Fibroblast of lung (primary cell): ENCODE measurements at regions not wholly inside any gene's neighbourhood (a gene's known extent, or its start where the extent isn't known, plus 50 kb on each side); places are given as distances from the start of the nearest gene placed in this dataset.
A peak's percentile ranks its signal among the peaks of the same experiment; 100 is the strongest.

Experiments
- DNase-seq, 2 donors: peaks; one replicate each; pipeline versions ENCODE4 v3.0.0 to v3.0.0-alpha.2; 2010; ENCODE audit warnings: low read depth in 2 of 2
- H2AFZ ChIP-seq: 2 replicates; pipeline ENCODE4 v1.5.1; 2012; ENCODE audit warnings: low read length, control low read depth, inconsistent platforms
- H3K27ac ChIP-seq: 2 replicates; pipeline ENCODE4 v1.5.1; 2011; ENCODE audit warnings: low read length, control low read depth; ENCODE audit not compliant: insufficient read depth
- H3K27me3 ChIP-seq: 2 replicates; pipeline ENCODE4 v1.5.1; 2011; ENCODE audit warnings: mild to moderate bottlenecking, low read length; ENCODE audit not compliant: control insufficient read depth, insufficient read depth
- H3K36me3 ChIP-seq: 2 replicates; pipeline ENCODE4 v1.5.1; 2011; ENCODE audit warnings: low read length; ENCODE audit not compliant: control insufficient read depth, insufficient read depth
- H3K4me1 ChIP-seq: 2 replicates; pipeline ENCODE4 v1.5.1; 2011; ENCODE audit warnings: low read length; ENCODE audit not compliant: control insufficient read depth, insufficient read depth; ENCODE audit errors: extremely low read depth
- H3K4me2 ChIP-seq: 2 replicates; pipeline ENCODE4 v1.5.1; 2011; ENCODE audit warnings: low read length, control low read depth; ENCODE audit not compliant: insufficient read depth; ENCODE audit errors: extremely low read depth
- H3K4me3 ChIP-seq, 4 experiments: fragments of 200-600 bp in 1 of 4; sonication (generic) in 1 of 4; replicated peaks in 1 of 4; 2 replicates each; pipeline ENCODE4 v1.5.1; 2011 to 2016; ENCODE audit warnings: low read length in 4 of 4, low read depth in 3 of 4, mild to moderate bottlenecking in 3 of 4, control low read depth in 2 of 4, inconsistent platforms in 1 of 4, mixed read lengths in 1 of 4; ENCODE audit not compliant: insufficient read depth in 1 of 4; ENCODE audit errors: control extremely low read depth in 1 of 4
- H3K79me2 ChIP-seq: 2 replicates; pipeline ENCODE4 v1.5.1; 2012; ENCODE audit warnings: mild to moderate bottlenecking, low read length, inconsistent platforms; ENCODE audit not compliant: control insufficient read depth, insufficient read depth
- H3K9ac ChIP-seq: 2 replicates; pipeline ENCODE4 v1.5.1; 2011; ENCODE audit warnings: mild to moderate bottlenecking, low read length, control low read depth; ENCODE audit not compliant: insufficient read depth
- H3K9me3 ChIP-seq: 2 replicates; pipeline ENCODE4 v1.5.1; 2012; ENCODE audit warnings: low read depth, low read length; ENCODE audit not compliant: control insufficient read depth, insufficient read depth
- H4K20me1 ChIP-seq: 2 replicates; pipeline ENCODE4 v1.5.1; 2011; ENCODE audit warnings: low read length; ENCODE audit not compliant: control insufficient read depth, insufficient read depth; ENCODE audit errors: extremely low read depth
- EZH2 ChIP-seq: IDR thresholded peaks from 2 replicates; pipeline ENCODE4 v1.5.1; 2012; ENCODE audit warnings: low read length, control low read depth, mild to moderate bottlenecking; ENCODE audit errors: missing control alignments
- TF ChIP-seq, protein P1 (sequence below), 2 donors: IDR thresholded peaks in 1 of 2; conservative IDR thresholded peaks in 1 of 2; 1 replicate in 1 of 2; 2 replicates in 1 of 2; pipeline ENCODE4 v1.5.1; 2011 to 2012; ENCODE audit warnings: low read length in 2 of 2, control low read depth in 1 of 2, inconsistent platforms in 1 of 2, low read depth in 1 of 2, mild to moderate bottlenecking in 1 of 2

DNA sequence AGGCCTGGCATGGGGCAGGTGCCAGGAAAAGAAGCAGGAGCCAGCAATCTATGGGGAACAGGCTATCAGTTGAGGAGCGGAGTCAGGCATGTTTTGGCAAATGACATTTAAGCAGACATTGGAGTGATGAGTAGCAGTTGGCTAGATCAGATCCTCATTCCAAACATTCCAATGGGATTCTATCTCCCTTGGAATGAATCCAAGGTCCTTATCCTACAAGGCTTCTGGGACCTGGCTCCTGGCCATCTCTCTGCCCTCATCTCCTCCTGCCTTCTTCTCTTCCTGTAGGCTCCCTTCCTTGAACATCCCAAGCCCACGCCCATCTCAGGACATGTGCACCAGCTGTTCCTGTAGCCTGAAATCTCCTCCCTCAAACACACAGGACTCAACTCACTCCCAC lies 1074.5 kb downstream of the TBC1D22A start:
- no peak overlapping the region for H3K9ac ChIP-seq
- no peaks in the 10 kb centered on the region for H3K9me3 ChIP-seq

DNA sequence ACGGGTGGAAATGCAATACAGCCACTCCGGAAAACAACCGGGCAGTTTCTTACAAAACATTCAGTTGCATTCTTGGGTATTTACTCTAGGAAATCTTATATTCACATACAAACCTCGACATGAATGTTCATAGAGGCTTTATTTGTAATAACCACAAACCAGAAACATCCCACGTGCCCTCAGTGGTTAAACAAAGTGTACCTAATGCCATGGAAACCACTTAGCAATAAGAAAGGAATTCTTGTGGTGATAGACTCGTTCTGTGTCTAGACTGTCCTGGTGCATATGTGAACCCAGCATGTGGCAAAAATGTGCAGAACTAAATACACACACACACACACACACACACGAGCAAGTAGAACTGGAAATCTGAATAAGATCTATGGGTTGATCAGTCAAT lies 1073.3 kb downstream of the TBC1D22A start:
- Histone ChIP-seq H3K9me3 (no peaks in the 10 kb centered on the region), H3K27me3 (no peaks in the 10 kb centered on the region), H3K4me2 (no peak overlapping the region), H3K36me3 (no peaks in the 10 kb centered on the region), H3K79me2 (no peaks in the 10 kb centered on the region), H3K9ac (no peak overlapping the region), H3K4me1 (no peaks in the 10 kb centered on the region), H4K20me1 (no peaks in the 10 kb centered on the region), H3K27ac (no peak overlapping the region), H2AFZ (no peak overlapping the region), H3K4me3 (no peak overlapping the region)
- no peak for TF ChIP-seq EZH2
- TF ChIP-seq, protein P1, sequence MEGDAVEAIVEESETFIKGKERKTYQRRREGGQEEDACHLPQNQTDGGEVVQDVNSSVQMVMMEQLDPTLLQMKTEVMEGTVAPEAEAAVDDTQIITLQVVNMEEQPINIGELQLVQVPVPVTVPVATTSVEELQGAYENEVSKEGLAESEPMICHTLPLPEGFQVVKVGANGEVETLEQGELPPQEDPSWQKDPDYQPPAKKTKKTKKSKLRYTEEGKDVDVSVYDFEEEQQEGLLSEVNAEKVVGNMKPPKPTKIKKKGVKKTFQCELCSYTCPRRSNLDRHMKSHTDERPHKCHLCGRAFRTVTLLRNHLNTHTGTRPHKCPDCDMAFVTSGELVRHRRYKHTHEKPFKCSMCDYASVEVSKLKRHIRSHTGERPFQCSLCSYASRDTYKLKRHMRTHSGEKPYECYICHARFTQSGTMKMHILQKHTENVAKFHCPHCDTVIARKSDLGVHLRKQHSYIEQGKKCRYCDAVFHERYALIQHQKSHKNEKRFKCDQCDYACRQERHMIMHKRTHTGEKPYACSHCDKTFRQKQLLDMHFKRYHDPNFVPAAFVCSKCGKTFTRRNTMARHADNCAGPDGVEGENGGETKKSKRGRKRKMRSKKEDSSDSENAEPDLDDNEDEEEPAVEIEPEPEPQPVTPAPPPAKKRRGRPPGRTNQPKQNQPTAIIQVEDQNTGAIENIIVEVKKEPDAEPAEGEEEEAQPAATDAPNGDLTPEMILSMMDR (conservative IDR thresholded peaks at IDR 0.05 in 1 of 2, IDR thresholded peaks at IDR 0.05 in 1 of 2; ENCODE audit: low read depth in 1 of 2, low read length in 2 of 2), result no peak
- peak; percentile 81 to 96 for DNase-seq

More for the DNA sequence above, 1074.5 kb downstream of the TBC1D22A start:
- TF ChIP-seq, protein P1 (conservative IDR thresholded peaks at IDR 0.05 in 1 of 2, IDR thresholded peaks at IDR 0.05 in 1 of 2; ENCODE audit: low read depth in 1 of 2, low read length in 2 of 2), result no peak
- no peak for TF ChIP-seq EZH2
- Histone ChIP-seq H3K4me1 (no peaks in the 10 kb centered on the region), H3K79me2 (no peaks in the 10 kb centered on the region), H3K27ac (no peak overlapping the region), H2AFZ (no peak overlapping the region), H3K36me3 (no peaks in the 10 kb centered on the region), H4K20me1 (no peaks in the 10 kb centered on the region), H3K27me3 (no peaks in the 10 kb centered on the region), H3K4me2 (no peak overlapping the region), H3K4me3 (no peak overlapping the region)
- DNase-seq, result peak; percentile 2 to 24

DNA sequence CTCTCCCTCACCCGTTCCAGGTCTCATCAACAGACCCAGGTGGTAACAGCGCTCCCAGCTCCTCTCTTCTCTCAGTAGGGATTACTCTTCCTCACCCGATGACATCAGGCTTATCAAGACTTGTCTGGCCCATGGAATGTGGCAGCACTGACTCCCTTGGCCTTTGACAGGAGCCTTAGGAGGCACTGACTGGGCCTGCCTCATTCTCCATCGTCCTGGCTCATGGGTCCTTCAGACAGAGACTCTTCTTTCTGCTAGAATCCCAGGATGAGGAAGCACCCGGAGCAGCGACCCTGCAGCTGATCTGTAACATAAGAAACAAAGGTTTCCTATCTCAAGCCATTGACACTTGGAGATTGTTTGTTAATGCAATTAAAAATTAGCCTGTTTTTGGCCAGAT lies 1063.6 kb downstream of the TBC1D22A start:
- no peak overlapping the region for H3K4me3 ChIP-seq
- TF ChIP-seq, protein P1 (conservative IDR thresholded peaks at IDR 0.05 in 1 of 2, IDR thresholded peaks at IDR 0.05 in 1 of 2; ENCODE audit: low read depth in 1 of 2, low read length in 2 of 2), result no peak
- TF ChIP-seq EZH2, result no peak
- H3K4me2 ChIP-seq, result no peak overlapping the region
- no peak overlapping the region for H3K27ac ChIP-seq
- no peaks in the 10 kb centered on the region for H4K20me1 ChIP-seq
- no peaks in the 10 kb centered on the region for H3K4me1 ChIP-seq
- H3K9ac ChIP-seq, result no peak overlapping the region
- H3K79me2 ChIP-seq, result no peaks in the 10 kb centered on the region
- H3K9me3 ChIP-seq, result no peaks in the 10 kb centered on the region
- DNase-seq, result no peak
- no peak overlapping the region for H2AFZ ChIP-seq
- no peaks in the 10 kb centered on the region for H3K36me3 ChIP-seq
- no peaks in the 10 kb centered on the region for H3K27me3 ChIP-seq
